Activated CD8-positive, alpha-beta memory T cell treated with anti-CD3 and anti-CD28 coated beads for 1 hour (primary cell): ENCODE measurements at regions not wholly inside any gene's neighbourhood (a gene's known extent, or its start where the extent isn't known, plus 50 kb on each side); places are given as distances from the start of the nearest gene placed in this dataset.

ENCODE experiments used
- DNase-seq, 2 donors: peaks; one replicate each; pipeline ENCODE4 v3.0.0-alpha.2; 2020; ENCODE audit warnings: low read depth in 1 of 2; ENCODE audit errors: extremely low read depth in 1 of 2

DNA sequence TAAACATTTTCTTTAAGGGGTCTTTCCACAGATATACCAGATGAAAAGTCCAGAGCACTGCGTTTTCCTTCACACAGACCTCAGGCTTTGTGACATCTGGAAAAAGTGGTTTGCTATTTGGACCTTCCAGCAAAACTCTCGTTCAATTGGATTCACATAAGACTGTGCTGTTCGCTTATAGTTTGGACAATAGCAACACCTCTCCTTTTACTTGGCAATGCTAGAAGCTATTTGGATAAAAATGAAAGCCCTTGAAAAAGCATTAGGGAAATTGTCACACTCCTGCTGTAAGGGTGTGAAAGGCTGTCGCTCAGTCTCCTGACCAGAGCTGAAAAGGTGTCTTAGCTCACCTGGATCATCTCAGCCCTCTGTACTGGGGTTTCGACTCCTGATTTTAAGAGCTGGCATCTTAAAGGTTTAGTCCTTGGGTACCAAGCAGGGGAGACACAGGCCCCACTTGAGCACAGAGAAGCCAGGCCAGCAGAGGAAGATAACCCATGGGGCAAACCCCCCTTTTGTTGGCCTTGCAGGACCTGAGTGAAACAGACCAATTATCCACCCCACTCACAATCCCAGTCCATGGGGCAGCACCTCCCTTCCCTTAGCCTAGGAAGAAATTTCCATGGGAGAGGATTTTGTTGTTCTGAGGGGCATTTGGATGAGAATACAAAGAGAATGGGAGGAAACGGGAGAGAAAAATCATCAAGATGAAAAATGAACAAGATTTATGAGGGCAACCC is 257.6 kb downstream of the DLEU7 start:
- no peak for DNase-seq

DNA sequence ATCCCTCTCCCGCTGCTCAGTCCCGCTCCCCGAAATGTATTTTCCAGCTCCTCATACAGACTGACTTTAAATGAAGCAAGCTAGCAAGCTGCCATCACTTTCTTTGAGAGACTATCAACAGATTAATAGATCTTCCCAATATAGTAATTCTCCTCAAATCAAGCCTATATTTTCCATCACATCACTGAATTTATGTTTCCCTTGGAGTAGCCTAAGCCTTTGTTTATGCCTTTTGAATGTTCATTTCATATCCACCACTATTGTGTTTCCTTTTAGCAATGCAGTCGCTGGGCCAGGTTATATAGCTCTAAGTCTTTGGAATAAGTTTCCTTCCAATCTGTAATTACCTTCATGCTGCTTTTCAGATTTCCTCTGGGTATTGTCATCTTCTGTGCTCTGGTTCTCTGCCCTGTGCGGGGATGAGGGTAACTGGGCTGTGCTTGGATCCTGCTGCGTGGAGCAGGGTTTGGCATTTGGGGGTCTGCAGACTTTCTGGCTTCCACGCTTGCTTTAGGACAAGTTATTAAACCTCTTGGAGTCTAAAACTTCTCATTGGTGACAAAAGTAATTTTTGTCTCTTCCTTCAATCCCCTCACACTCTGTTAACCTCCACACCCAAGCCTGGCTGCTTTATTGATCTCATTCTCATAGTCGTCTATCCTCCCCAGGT is 256.9 kb downstream of the DLEU7 start:
- no peak for DNase-seq

DNA sequence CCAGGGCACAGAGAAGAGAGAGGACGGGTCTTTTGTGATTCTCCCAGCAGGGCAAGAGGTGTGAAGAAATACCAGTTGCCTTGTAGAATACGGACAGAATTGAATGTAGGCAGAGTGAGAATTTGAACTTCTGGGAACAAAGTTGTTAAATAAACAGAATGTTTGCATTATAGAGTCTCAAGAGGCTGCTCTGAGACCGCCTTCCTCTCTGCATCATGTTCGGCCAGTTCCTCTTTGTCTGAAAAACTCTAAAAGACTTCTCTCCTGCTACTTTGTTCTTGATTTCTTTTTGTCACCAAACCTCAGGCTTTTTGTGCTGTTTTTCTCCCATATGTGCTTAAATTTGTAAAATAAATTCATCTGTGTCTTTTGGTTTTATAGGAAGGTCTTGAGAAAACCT is 256.4 kb downstream of the DLEU7 start:
- DNase-seq: no peak

DNA sequence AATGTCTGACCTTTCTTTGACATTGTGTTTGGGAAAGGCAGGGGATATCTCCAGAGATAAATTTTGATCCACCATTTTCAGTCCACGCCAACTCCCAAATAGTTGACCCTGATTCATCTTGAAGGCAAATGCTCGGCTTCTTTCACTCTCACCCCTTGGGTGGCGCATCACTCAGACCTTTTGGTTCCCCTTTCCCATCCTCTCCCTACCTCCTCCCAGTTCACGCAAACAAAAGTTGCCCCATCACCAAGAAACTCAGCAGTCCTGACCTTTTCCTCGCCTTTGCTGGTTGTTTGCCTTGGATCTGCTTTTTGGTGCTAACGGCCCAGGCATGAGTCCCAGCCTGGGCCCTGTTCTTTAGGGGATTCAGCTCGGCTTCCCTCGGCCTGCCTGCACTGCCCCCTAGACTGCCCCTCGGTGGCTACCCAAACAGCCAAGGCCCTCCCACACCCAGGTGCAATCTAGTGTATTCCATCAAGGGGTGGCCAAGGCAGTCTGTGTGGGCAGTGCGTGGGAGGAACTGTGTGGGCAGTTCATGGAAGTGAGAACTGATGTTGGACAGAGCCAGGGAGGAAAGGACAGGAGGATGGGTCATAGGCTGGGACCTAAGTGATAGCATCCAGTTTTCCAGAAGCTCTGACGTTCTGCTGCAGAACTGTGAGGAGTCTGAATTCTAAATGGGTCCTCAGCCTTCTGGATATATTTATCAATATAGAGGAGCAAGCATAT is 255.7 kb downstream of the DLEU7 start:
- no peak for DNase-seq

DNA sequence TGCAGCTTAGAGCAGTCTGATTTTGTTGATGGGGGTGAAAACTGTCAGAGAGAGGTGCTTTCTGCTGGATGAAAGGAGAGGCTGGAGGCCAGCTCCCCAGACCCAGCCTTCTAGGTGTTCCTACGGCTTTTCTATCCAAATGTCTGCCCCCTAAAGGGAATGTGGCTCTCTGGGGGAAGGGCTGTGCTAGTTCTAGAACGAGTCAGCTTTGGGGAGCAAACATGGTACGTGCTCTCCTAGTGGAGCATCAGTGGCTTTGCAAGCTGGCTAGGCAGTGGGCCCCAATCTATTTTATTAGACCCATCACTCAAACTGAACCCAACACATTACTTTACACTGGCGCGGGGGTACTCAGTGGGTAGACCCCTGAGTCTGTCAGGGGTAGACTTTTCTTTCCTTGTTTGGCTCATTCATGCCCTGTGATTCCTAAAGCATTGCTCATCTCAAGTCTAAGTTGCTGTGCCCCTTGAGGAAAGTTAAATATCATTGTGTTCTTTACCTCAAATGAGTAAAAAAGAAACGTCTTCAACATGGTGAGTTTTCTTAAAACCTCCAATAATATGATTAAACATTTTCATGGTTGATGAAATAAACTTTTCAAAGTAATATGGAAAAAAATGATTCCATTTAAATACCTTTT is 254.9 kb downstream of the DLEU7 start:
- no peak for DNase-seq

DNA sequence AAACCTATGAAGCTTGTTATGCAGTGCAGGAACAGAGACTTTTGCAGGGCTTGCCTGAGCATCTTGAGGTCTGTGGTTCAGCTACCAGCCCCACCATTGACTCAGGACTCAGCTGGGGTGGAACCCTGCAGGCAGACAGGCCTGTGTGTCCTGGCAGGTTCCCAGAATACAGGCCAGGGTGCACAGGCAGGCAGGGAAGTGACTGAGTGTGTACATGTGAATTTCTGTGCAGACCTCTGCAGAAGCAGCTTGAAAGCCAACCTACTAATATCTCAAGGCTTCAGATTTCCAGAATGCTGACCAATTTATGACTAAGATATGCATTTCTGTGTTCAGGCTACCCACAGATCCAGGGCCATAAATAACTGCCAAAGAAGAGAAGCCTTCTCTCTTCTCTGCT is 254.4 kb downstream of the DLEU7 start:
- DNase-seq: no peak

DNA sequence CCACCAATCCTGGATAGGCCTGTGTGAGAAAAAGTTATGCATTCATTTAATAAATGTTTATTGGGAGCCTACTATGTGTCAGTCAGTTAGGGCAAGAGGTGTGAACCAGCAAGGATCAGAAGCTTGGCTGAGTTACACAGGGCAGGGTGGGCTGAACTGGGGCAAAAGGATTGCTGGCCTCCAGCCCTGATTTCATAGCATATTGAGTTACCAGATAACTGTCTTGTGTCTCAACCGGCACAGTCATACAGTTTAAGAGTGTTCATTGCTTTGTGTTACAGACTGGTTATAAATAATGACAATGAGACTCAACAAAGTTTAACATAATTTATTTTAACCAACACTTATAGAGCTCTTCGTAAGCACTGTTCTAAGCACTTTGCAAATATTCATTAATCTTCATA is 253.8 kb downstream of the DLEU7 start:
- no peak for DNase-seq

DNA sequence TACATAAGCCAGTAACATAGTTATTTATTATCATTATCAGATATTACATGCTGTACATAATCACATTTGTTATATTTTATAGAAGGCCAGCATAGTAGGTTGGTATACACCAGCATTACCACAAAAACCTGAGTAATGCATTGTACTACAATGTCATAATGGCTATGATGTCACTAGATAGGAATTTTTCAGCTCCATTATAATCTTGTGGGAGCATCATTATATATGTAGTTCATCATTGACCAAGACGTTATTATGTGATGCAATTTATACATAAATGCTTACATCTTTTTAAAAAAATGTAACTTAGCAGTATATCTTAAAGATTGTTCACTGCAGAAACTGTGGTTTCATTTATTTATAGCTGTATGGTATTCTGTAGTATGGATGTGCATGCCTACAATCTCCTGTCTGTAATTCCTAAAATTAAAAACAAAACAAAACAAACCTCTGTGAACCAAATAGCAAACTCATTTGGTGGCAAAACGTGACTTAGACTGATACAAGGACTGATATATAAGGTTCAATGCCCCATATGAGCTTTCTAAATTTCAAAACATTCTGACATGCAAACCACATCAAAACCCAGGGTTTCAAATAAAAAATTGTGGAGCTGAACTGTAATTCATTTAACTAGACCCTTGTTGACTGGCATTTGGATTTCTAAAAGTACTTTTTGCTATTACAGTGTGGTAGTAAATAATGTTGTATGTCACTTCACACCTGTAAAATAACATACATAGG is 250.9 kb downstream of the DLEU7 start:
- no peak for DNase-seq

DNA sequence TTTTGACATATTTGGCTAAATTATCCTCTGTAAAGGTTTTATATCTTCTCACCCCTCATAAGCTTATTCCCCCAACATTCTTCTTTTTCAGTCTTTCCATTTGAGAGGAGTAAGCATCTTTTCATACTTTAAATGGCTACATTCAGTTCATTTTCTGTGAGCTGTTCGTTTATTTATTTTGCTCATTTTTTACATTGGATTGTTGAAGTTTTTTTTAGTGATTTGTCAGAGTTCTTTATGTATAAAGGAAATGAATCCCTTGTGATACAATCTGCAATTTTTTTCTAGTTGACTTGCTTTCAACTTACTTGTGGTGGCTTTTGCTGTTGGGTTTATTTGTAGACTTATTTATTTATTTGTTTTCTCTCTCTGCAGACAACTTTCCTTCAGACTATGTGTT is 250.3 kb downstream of the DLEU7 start:
- DNase-seq: no peak

DNA sequence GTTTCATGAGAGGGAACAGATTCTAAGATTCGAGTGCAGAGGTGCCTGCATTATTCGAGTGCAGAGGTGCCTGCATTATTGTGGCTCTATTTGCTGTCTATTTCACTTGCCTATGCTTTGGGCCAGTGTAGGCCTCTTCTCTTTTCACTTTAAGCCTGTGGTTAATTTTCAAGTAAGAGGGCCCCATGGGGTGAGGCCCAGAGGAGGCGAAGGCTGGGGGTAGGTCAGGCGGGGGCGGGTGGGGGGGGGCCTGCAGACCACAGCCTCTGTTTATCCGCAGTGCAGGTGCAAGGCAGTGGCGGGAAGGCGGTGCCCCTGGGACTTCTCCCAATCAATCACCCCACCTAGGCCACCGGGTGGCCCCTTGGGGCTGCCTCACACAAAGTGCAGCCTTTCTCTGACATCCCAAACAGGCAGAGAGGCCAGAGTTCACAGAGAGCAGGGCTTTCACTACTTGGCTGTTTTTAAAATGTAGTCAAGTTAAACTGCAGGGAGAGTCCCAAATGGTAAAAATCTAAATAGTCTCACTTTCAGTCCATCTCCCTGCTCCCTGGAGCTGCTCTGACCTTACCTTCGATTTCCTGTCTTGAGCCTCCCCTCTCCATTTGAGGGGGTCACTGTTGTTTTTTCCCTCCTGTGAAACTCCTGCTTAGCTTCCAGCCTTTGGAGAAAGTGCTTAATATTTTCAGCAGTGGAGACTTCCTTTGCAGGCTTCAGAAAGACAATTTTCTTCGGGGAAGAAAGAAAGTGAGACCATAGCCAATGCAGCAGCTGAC is 249.0 kb downstream of the DLEU7 start:
- DNase-seq: no peak

DNA sequence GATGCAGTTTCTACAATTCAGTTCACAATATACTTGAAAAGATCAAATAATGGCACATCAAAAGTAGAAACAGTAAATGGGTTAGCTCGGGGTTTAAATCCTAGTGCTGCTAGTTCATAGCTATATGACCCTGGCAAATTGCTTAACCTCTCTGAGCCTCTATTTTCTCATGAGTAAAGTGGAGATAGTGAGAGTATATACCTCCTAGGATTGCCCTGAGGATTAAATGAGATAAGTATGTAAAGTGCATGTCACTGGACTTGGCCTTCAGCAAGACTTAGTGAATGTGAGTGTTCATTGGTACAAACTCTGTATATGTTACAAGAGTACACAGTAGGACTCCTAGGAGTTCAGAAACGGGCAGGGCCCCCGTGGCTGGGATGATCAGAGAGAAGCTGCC is 248.3 kb downstream of the DLEU7 start:
- DNase-seq: no peak

DNA sequence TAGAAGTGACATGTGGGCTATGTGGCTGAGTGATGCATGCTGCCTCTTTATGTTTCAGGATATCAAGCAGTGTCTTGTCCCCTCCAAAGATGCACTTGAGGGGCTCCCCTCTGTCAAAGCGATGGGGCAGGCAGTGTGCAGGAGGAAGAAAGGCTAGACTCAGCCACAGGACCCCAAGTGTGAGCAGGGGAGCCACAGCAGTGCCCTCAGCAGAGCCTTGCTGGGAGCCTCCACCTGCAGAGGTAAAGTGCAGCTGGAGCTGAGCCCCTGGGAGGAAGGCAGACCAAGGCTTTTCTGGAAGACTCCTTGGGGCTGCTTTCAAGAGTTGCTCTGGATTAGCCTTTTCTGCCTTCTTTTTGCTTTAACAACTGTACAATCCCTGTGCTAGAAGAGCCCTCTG is 247.3 kb downstream of the DLEU7 start:
- DNase-seq: no peak

DNA sequence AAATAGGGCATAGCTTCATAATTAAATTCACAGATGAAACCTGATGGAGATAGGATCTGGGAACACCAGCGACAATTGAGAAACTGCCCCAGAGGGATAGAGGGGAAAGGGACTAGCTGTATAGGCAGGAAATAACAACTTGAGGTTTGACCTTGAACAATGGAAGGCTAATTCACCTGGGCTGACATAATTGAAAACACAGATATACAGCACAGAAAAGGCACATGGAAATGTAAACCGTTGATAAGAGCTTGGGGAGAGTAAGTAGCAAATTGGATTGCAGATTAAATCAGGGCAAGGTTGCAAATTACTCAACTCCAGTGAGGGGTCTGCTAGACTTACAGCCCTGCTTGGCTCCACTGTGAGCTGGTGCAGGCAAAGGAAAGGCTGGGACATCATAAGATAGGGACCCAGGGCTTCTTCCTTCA is 246.7 kb downstream of the DLEU7 start:
- DNase-seq: no peak

DNA sequence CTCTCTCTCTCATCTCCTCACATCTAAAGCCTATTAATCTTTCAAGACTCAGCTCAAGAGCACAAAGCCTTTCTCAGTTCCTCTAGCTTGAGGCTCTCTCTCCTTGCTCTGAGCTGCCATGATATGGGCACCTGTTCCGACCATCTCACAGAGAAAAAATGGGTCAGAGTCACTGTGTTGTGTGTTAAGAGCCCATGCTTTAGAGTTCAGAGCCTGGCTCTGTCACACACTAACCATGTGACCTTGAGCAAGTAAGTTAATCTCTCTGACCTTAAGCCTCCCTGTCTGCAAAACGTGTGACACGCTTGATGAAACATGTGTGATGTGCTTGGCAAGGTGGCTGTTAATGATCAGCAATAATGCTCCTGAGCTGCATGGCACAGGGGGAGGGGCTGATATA is 245.2 kb downstream of the DLEU7 start:
- no peak for DNase-seq

DNA sequence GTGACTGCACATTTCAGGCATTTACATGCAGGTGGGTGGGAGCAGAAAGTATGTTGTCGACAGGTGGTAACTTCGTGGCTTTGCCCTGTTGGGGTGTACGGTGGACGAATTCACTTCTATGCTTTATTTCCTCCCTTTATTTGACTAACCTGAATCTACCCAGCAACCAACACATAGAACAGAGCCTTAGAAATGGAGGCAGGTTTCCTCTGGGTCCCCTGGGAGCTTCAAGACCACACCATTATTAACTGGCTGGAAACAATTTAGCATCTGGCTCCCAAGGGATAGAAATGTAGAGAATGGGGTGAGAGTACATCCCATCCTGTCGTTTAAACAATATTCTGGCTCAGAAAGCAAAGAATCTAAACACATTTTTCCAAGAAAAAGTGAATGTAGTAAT is 244.4 kb downstream of the DLEU7 start:
- no peak for DNase-seq

DNA sequence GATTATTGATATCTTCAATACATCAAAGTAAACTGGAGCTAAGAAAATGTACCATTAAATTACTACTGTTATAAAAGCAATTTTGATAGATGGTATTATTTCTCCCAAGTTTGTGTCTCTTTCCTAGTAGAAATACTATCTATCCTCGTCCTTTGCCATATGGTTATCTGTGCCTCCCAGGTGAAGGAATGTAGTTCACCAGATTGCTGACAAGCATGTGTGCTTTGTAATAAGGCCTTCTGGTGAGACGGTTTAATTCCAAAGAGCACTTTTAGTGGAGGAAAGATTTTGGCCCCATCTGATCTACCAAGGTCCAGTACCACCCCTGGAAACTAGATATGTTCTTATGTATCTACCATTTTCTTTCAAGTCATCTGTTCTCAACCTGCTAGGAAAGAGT is 243.6 kb downstream of the DLEU7 start:
- no peak for DNase-seq

DNA sequence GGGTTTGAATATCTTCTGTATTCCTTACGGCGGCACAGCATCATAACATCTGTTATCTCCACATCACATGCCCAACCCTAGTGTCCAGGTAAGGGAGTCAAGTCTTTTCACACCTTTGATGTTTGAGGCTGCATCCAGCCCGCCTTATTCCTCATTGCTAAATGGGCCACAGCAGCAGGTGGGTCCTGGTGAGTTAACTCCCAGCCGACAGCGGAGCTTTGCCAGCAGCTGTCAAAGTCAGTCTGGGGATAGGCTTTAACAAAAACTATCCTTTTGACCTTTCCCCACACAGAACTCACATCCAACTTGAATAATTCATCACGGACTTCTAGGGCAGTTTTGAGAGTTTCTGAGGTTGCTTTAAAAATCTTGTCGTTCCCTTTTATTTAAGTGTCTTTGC is 235.1 kb downstream of the DLEU7 start:
- no peak for DNase-seq

DNA sequence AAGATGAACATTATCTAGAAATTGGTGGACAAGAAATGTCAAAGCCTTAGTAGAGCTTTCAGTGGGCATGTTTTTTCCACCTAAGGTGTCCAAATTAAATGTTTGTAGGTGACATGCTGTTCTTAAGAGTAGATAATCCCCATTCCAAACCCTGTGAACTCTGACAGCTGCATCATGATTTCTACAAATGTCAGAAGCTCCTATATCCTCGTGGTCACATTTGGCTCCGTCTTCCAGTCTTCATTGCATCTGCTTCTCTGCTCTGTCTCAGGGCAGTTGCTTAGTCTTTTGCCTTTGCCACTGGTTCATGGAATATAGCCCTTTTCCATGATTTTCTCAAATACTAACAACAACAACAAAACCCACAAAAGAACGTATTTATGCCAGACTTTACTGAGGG is 234.5 kb downstream of the DLEU7 start:
- no peak for DNase-seq

DNA sequence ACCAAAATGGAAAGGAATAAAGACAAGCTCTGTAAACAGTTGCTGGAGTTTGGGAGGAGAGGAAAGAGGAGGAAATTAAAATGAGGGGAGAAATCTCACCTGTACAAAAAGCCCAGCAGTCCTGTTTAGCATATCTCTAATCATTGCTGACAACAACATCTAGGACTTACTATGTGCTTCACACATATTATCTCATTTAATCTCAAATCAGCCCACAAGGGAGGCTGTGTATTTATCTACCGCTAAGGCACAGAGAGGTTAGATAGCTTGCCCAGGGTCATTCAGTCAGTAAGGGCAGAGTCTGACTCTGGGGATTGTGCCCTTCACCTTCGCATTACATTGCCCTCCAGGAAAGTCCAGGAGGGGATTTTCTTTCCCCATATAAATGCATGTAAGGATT is 233.3 kb downstream of the DLEU7 start:
- DNase-seq: no peak

DNA sequence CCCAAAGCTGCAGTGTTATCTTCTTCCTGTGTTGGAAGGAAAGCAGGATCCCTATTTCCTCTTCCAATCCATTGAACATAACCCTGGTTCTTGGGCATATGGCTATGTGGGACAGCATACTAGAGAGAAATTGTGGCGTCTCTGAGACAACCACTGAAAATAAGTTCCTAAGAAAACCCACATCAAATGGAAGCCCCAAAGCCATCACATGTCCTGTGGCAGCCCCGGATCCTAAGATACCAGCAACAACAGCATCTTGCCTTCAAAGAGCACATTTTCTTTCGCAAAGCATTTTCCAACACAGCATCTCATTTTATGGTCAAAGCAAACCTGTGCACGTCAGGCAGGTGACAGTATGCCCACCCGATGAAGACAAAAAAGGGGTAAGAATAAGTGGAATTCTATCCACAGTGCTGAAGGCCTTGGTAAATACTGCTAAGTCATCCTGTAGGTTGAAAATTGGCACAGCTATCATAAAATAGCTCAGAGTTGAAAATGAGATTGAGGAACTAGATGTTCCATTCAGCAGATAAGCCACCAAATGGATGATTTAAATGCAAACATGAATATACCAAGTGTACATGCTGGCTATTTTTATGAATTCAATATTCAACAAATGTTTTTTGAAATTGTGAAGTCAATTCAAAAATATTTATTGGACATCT is 232.2 kb downstream of the DLEU7 start:
- DNase-seq: no peak
